SK-N-SH treated with all-trans-retinoic acid at 6 μM for 48 hours (cell line): ENCODE measurements at regions not wholly inside any gene's neighbourhood (a gene's known extent, or its start where the extent isn't known, plus 50 kb on each side); places are given as distances from the start of the nearest gene placed in this dataset.
"Not testable (repeated sequence)": the region's sequence is repeated elsewhere in the genome, so short reads cannot be mapped to it uniquely, and the experiment has no call there.

ENCODE experiments used
- ATAC-seq: fragments of 200-7000 bp; cut with Tn5 transposase; 3 replicates; pipeline ENCODE4 v1.9.1; 2020; ENCODE audit warnings: mild to moderate bottlenecking, moderate library complexity
- BACH2 ChIP-seq: fragments of 250-450 bp; sonication (Bioruptor Pico); IDR thresholded peaks from 2 replicates; pipeline ENCODE4 v1.9.0; 2021; ENCODE audit warnings: mild to moderate bottlenecking, borderline replicate concordance
- CSDC2 ChIP-seq: fragments of 250-450 bp; sonication (Bioruptor Pico); IDR thresholded peaks from 2 replicates; pipeline ENCODE4 v1.5.0; 2020; ENCODE audit warnings: mild to moderate bottlenecking, moderate library complexity
- GLIS3 ChIP-seq: fragments of 250-450 bp; sonication (Bioruptor Pico); IDR thresholded peaks from 2 replicates; pipeline ENCODE4 v1.5.0; 2020; ENCODE audit warnings: mild to moderate bottlenecking, moderate library complexity
- ISL1 ChIP-seq: fragments of 250-450 bp; sonication (Bioruptor Pico); IDR thresholded peaks from 2 replicates; pipeline ENCODE4 v2.1.2; 2022; ENCODE audit warnings: mild to moderate bottlenecking, moderate library complexity
- OSR1 ChIP-seq: fragments of 250-450 bp; sonication (Bioruptor Pico); IDR thresholded peaks from 2 replicates; pipeline ENCODE4 v1.8.0; 2022; ENCODE audit warnings: moderate library complexity, mild to moderate bottlenecking, inconsistent platforms
- RARB ChIP-seq: fragments of 250-450 bp; sonication (Bioruptor Pico); IDR thresholded peaks from 2 replicates; pipeline ENCODE4 v1.8.0; 2021; ENCODE audit warnings: mild to moderate bottlenecking, moderate library complexity
- SNAI2 ChIP-seq: fragments of 250-450 bp; sonication (Bioruptor Pico); IDR thresholded peaks from 2 replicates; pipeline ENCODE4 v1.5.0; 2020; ENCODE audit warnings: mild to moderate bottlenecking, moderate library complexity
- TCF4 ChIP-seq: fragments of 250-450 bp; sonication (Bioruptor Pico); IDR thresholded peaks from 2 replicates; pipeline ENCODE4 v1.8.0; 2021; ENCODE audit warnings: mild to moderate bottlenecking, moderate library complexity, borderline replicate concordance
- TOX ChIP-seq: fragments of 250-450 bp; sonication (Bioruptor Pico); IDR thresholded peaks from 2 replicates; pipeline ENCODE4 v1.8.0; 2021; ENCODE audit warnings: mild to moderate bottlenecking, moderate library complexity, borderline replicate concordance
- ZC3H10 ChIP-seq: fragments of 250-450 bp; sonication (Bioruptor Pico); IDR thresholded peaks from 2 replicates; pipeline ENCODE4 v1.5.1; 2021; ENCODE audit warnings: mild to moderate bottlenecking, moderate library complexity
- ZFP3 ChIP-seq: fragments of 250-450 bp; sonication (Bioruptor Pico); IDR thresholded peaks from 2 replicates; pipeline ENCODE4 v1.5.0; 2020; ENCODE audit warnings: mild to moderate bottlenecking, moderate library complexity
- ZFP30 ChIP-seq: fragments of 450-650 bp; formaldehyde crosslinking; IDR thresholded peaks from 2 replicates; pipeline ENCODE4 v1.5.0; 2022; ENCODE audit warnings: mild to moderate bottlenecking, moderate library complexity
- ZNF565 ChIP-seq: fragments of 450-650 bp; formaldehyde crosslinking; conservative IDR thresholded peaks from 2 replicates; pipeline ENCODE4 v1.5.0; 2020; ENCODE audit warnings: low read depth, mild to moderate bottlenecking, moderate library complexity
- ZNF70 ChIP-seq: fragments of 450-650 bp; formaldehyde crosslinking; IDR thresholded peaks from 2 replicates; pipeline ENCODE4 v1.5.0; 2020; ENCODE audit warnings: mild to moderate bottlenecking, moderate library complexity
- ZNF8 ChIP-seq: fragments of 450-650 bp; formaldehyde crosslinking; IDR thresholded peaks from 2 replicates; pipeline ENCODE4 v1.5.0; 2020; ENCODE audit warnings: mild to moderate bottlenecking, moderate library complexity
- TF ChIP-seq, protein P1 (sequence below): fragments of 250-450 bp; sonication (Bioruptor Pico); IDR thresholded peaks from 2 replicates; pipeline ENCODE4 v1.8.0; 2021; ENCODE audit warnings: low read depth, mild to moderate bottlenecking, moderate library complexity, borderline replicate concordance
- TF ChIP-seq, protein P2 (sequence below): fragments of 250-450 bp; sonication (Bioruptor Pico); IDR thresholded peaks from 2 replicates; pipeline ENCODE4 v1.5.0; 2020; ENCODE audit warnings: mild to moderate bottlenecking, moderate library complexity
- TF ChIP-seq, protein P3 (sequence below): fragments of 250-450 bp; sonication (Bioruptor Pico); IDR thresholded peaks from 2 replicates; pipeline ENCODE4 v1.8.0; 2020; ENCODE audit warnings: mild to moderate bottlenecking, moderate library complexity, borderline replicate concordance
- TF ChIP-seq, protein P4 (sequence below): fragments of 250-450 bp; sonication (Bioruptor Pico); IDR thresholded peaks from 2 replicates; pipeline ENCODE4 v1.5.1; 2021; ENCODE audit warnings: mild to moderate bottlenecking, moderate library complexity

DNA sequence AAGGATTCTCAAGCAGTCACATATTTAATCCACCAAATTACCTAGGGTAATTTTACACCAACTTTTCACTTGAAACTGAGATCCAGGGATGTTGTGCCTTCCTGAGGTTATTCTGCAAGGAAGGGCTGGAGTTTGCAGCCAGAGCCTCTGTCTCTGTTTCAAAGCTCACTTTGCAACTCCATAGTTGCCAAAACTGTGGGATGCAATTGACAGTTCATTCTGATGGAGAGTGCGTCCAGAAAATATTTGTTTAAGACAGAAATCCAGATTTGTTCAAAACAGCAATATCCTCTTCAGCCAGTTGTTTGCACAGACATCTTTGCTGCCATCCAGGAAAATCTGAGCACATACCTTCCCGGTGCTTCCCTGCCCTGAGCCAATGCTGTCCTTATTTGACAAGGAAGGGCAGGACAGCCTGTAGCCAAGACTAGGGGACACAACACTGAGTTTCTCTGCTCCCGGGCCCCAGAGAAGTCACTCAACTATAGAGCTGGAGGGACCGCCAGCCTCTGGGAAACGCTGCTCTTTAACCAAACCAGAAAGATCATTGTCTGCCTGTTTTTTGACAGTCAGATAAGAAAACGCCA is 297.4 kb downstream of the HIVEP2 start (continued):
- TF ChIP-seq ZFP3 (CRISPR knock-in tag): no peak
- TF ChIP-seq GLIS3 (CRISPR knock-in tag): no peak
- TF ChIP-seq OSR1 (CRISPR knock-in tag): no peak

DNA sequence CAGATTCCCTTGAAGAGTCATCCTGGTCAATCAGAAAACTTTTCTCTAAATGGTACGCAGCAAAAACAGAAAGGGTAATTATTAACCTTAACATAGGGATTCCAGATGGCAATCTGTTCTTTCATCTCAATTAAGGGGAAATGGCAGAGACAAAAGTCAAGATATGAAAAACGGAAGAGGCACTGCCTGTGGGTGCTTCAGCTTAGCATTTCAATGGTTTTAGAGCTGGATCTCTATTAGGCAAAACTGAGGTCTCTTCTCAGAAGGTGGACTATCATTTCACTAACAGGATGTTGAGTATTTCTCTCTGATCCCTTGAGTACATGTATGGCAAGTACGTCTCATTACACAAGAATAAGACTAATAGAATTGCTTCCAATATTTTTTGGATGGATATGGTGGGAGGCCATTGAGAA is 296.9 kb downstream of the HIVEP2 start:
- peak; percentile 66 for ATAC-seq
- TF ChIP-seq ISL1 (CRISPR knock-in tag) (0 out of 2 replicates have a peak, but pooled peaks have one; percentile 13), ZNF70 (peak; percentile 52; the same call in 1 of the 2 replicates), BACH2 (no peak), CSDC2 (CRISPR knock-in tag) (no peak), ZNF8 (peak; percentile 52; the same call in 1 of the 2 replicates), TCF4 (CRISPR knock-in tag) (peak; percentile 95)
- TF ChIP-seq, protein P1, sequence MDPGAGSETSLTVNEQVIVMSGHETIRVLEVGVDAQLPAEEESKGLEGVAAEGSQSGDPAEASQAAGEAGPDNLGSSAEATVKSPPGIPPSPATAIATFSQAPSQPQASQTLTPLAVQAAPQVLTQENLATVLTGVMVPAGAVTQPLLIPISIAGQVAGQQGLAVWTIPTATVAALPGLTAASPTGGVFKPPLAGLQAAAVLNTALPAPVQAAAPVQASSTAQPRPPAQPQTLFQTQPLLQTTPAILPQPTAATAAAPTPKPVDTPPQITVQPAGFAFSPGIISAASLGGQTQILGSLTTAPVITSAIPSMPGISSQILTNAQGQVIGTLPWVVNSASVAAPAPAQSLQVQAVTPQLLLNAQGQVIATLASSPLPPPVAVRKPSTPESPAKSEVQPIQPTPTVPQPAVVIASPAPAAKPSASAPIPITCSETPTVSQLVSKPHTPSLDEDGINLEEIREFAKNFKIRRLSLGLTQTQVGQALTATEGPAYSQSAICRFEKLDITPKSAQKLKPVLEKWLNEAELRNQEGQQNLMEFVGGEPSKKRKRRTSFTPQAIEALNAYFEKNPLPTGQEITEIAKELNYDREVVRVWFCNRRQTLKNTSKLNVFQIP (CRISPR knock-in tag): no peak
- TF ChIP-seq, protein P2, sequence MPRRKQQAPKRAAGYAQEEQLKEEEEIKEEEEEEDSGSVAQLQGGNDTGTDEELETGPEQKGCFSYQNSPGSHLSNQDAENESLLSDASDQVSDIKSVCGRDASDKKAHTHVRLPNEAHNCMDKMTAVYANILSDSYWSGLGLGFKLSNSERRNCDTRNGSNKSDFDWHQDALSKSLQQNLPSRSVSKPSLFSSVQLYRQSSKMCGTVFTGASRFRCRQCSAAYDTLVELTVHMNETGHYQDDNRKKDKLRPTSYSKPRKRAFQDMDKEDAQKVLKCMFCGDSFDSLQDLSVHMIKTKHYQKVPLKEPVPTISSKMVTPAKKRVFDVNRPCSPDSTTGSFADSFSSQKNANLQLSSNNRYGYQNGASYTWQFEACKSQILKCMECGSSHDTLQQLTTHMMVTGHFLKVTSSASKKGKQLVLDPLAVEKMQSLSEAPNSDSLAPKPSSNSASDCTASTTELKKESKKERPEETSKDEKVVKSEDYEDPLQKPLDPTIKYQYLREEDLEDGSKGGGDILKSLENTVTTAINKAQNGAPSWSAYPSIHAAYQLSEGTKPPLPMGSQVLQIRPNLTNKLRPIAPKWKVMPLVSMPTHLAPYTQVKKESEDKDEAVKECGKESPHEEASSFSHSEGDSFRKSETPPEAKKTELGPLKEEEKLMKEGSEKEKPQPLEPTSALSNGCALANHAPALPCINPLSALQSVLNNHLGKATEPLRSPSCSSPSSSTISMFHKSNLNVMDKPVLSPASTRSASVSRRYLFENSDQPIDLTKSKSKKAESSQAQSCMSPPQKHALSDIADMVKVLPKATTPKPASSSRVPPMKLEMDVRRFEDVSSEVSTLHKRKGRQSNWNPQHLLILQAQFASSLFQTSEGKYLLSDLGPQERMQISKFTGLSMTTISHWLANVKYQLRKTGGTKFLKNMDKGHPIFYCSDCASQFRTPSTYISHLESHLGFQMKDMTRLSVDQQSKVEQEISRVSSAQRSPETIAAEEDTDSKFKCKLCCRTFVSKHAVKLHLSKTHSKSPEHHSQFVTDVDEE: peak; percentile 90

DNA sequence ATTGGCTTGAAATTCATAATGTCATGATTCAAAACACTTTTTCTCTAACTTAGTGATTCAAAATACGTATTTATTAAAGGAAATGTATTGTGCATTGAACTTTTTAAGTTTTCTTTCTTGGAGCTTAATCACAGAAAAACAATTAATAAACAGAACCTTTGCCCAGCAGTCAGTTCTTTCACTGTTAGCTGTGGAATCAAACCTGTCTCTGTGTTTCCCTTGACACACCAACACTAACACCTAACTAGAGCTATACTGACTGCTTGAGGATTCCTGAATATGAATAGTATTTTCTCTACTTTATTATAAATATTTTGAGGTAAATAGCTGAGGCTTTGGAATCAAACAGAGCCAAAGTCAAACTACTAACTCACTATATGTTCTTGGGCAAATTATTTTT is 296.4 kb downstream of the HIVEP2 start:
- no peak for TF ChIP-seq TCF4 (CRISPR knock-in tag)
- no peak for TF ChIP-seq ZC3H10 (CRISPR knock-in tag)
- TF ChIP-seq, protein P3, sequence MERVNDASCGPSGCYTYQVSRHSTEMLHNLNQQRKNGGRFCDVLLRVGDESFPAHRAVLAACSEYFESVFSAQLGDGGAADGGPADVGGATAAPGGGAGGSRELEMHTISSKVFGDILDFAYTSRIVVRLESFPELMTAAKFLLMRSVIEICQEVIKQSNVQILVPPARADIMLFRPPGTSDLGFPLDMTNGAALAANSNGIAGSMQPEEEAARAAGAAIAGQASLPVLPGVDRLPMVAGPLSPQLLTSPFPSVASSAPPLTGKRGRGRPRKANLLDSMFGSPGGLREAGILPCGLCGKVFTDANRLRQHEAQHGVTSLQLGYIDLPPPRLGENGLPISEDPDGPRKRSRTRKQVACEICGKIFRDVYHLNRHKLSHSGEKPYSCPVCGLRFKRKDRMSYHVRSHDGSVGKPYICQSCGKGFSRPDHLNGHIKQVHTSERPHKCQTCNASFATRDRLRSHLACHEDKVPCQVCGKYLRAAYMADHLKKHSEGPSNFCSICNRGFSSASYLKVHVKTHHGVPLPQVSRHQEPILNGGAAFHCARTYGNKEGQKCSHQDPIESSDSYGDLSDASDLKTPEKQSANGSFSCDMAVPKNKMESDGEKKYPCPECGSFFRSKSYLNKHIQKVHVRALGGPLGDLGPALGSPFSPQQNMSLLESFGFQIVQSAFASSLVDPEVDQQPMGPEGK (CRISPR knock-in tag): no peak
- TF ChIP-seq ZNF565 (CRISPR knock-in tag): no peak
- no peak for TF ChIP-seq TOX (CRISPR knock-in tag)
- TF ChIP-seq SNAI2 (CRISPR knock-in tag): no peak
- no peak for TF ChIP-seq ZFP30 (CRISPR knock-in tag)
- TF ChIP-seq, protein P4, sequence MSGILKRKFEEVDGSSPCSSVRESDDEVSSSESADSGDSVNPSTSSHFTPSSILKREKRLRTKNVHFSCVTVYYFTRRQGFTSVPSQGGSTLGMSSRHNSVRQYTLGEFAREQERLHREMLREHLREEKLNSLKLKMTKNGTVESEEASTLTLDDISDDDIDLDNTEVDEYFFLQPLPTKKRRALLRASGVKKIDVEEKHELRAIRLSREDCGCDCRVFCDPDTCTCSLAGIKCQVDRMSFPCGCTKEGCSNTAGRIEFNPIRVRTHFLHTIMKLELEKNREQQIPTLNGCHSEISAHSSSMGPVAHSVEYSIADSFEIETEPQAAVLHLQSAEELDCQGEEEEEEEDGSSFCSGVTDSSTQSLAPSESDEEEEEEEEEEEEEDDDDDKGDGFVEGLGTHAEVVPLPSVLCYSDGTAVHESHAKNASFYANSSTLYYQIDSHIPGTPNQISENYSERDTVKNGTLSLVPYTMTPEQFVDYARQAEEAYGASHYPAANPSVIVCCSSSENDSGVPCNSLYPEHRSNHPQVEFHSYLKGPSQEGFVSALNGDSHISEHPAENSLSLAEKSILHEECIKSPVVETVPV: no peak
- no peak for TF ChIP-seq GLIS3 (CRISPR knock-in tag)
- no peak for TF ChIP-seq RARB (CRISPR knock-in tag)
- TF ChIP-seq, protein P2: no peak
- ATAC-seq: no peak

DNA sequence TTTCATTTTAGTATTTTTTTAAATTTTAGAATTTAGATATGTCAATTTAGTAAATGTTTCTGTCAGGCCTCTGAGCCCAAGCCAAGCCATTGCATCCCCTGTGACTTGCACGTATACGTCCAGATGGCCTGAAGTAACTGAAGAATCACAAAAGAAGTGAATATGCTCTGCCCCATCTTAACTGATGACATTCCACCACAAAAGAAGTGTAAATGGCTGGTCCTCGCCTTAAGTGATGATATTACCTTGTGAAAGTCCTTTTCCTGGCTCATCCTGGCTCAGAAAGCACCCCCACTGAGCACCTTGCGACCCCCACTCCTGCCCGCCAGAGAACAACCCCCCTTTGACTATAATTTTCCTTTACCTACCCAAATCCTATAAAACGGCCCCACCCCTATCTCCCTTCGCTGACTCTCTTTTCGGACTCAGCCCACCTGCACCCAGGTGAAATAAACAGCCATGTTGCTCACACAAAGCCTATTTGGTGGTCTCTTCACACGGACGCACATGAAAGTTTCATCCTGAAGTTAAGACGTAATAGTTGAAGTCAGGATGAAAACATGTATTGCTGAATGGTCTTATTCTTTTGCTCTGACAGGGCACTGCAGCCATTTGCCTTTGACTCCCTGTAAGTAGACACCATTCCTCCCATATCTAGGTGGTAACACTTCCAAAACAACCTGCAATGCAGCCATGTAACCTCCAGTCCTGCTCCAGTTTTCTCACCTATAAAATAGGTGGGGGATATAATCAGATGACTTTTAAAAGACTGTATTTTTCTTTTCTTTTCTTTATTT is 295.3 kb downstream of the HIVEP2 start:
- ATAC-seq: not testable (repeated sequence)
